Sigmoid colon (tissue), 6 donors: ENCODE measurements at regions not wholly inside any gene's neighbourhood (a gene's known extent, or its start where the extent isn't known, plus 50 kb on each side); places are given as distances from the start of the nearest gene placed in this dataset.
"Not testable (repeated sequence)": the region's sequence is repeated elsewhere in the genome, so short reads cannot be mapped to it uniquely, and the experiment has no call there.

ENCODE experiments used
- DNase-seq: peaks from one replicate; pipeline ENCODE4 v3.0.0-alpha.2; 2019
- H3K27ac ChIP-seq, 4 donors: fragments of 200-600 bp; sonication (generic); one replicate each; pipeline ENCODE4 v1.5.1; 2016 to 2019; ENCODE audit warnings: mild to moderate bottlenecking in 1 of 4
- H3K27me3 ChIP-seq, 3 donors: fragments of 200-600 bp; sonication (generic); one replicate each; pipeline ENCODE4 v1.5.1; 2019; ENCODE audit warnings: mild to moderate bottlenecking in 1 of 3
- H3K36me3 ChIP-seq, 4 donors: fragments of 200-600 bp; sonication (generic); one replicate each; pipeline ENCODE4 v1.5.1; 2016 to 2019
- H3K4me1 ChIP-seq, 4 donors: fragments of 200-600 bp; sonication (generic); one replicate each; pipeline ENCODE4 v1.5.1; 2017 to 2019
- H3K4me3 ChIP-seq, 4 donors: fragments of 200-600 bp; sonication (generic); one replicate each; pipeline ENCODE4 v1.5.1; 2017 to 2019; ENCODE audit warnings: mild to moderate bottlenecking in 2 of 4, moderate library complexity in 1 of 4
- H3K9me3 ChIP-seq, 4 donors: fragments of 200-600 bp in 3 of 4; sonication (generic) in 3 of 4; one replicate each; pipeline versions ENCODE4 v1.5.1 to v1.6.1; 2013 to 2019
- EP300 ChIP-seq, 4 donors: sonication (generic); formaldehyde crosslinking; IDR thresholded peaks; one replicate each; pipeline ENCODE4 v1.6.1; 2017; ENCODE audit warnings: antibody characterized with exemption in 4 of 4
- POLR2A ChIP-seq, 2 donors: fragments of 450-650 bp; IDR thresholded peaks; one replicate each; pipeline ENCODE4 v1.6.1; 2016; ENCODE audit warnings: antibody characterized with exemption in 2 of 2, mild to moderate bottlenecking in 2 of 2, moderate library complexity in 2 of 2
- POLR2AphosphoS5 ChIP-seq, 4 donors: sonication (generic); formaldehyde crosslinking; IDR thresholded peaks; one replicate each; pipeline ENCODE4 v1.6.1; 2017; ENCODE audit warnings: antibody characterized with exemption in 4 of 4
- WGBS, 2 donors: extraction: QIAGEN DNeasy Blood & Tissue Kit; methylation state at CpG; one replicate each; pipeline ENCODE4 v1.1.7; 2013; 5-methylcytosine and 5-hydroxymethylcytosine counted together
- intact Hi-C: fragments of 100-400 bp; cut with DNase I; formaldehyde crosslinking; loops from one replicate; pipeline ENCODE4 v1.15.1; 2023
- TF ChIP-seq, protein P1 (sequence below), 4 experiments: fragments of 450-650 bp in 3 of 4; fragments of 200-600 bp in 1 of 4; IDR thresholded peaks; one replicate each; pipeline ENCODE4 v1.5.1; 2016 to 2019; ENCODE audit warnings: antibody characterized with exemption in 4 of 4, mild to moderate bottlenecking in 3 of 4, moderate library complexity in 2 of 4
- donor health status: healthy with polysubstance abuse.
- donor health status: healthy.

DNA sequence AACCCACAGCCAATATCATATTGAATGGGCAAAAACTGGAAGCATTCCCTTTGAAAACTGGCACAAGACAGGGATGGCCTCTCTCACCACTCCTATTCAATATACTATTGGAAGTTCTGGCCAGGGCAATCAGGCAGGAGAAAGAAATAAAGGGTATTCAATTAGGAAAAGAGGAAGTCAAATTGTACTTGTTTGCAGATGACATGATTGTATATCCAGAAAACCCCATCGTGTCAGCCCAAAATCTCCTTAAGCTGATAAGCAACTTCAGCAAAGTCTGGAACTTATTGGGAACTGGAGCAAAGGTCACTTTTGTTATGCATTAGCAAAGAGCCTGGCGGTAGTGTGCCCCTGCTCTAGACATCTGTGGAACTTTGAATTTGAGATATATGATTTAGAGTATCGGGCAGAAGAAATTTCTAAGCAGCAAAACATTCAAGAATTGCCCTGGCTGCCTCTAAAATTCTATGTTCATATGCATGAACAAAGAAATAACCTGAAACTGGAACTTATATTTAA is 53.4 kb upstream of the PSMA1 start:
- H3K4me3 ChIP-seq, H3K9me3 ChIP-seq, H3K36me3 ChIP-seq, H3K27ac ChIP-seq, DNase-seq, intact Hi-C loops, H3K4me1 ChIP-seq, H3K27me3 ChIP-seq: not testable (repeated sequence)
- WGBS, 2 donors, result 60 to 80% methylated on average over 3 of the region's 3 CpGs

DNA sequence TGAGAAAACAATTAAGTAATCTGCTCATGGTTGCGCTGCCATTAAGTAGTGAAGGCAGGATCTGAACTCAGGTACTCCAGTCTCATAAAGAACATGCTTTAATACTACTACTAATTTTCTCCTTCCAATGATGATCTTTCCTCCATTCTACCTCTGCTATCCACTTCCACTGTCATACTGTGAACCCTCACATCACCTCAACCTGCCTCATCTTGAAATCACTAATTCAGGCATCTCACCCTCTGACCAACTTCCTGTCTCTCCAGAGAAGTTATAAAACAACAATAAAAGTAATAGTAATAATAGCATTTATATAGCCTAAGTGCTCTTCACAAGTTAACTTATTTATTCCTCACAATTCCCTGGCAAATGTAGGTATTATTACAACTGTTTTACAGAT is 57.1 kb upstream of the PSMA1 start:
- Histone ChIP-seq H3K4me3 (no peak overlapping the region), H3K27ac (no peak overlapping the region), H3K27me3 (no peaks in the 10 kb centered on the region), H3K9me3 (no peaks in the 10 kb centered on the region), H3K36me3 (no peaks in the 10 kb centered on the region), H3K4me1 (peaks cover 0 to 7% (median 0%) of the 10 kb centered on the region in 4 donors)
- WGBS, 2 donors, result 96 to 97% methylated on average over 1 of the region's 1 CpG
- no peak for DNase-seq
- intact Hi-C loops, result no loop called here
- TF ChIP-seq, protein P1, sequence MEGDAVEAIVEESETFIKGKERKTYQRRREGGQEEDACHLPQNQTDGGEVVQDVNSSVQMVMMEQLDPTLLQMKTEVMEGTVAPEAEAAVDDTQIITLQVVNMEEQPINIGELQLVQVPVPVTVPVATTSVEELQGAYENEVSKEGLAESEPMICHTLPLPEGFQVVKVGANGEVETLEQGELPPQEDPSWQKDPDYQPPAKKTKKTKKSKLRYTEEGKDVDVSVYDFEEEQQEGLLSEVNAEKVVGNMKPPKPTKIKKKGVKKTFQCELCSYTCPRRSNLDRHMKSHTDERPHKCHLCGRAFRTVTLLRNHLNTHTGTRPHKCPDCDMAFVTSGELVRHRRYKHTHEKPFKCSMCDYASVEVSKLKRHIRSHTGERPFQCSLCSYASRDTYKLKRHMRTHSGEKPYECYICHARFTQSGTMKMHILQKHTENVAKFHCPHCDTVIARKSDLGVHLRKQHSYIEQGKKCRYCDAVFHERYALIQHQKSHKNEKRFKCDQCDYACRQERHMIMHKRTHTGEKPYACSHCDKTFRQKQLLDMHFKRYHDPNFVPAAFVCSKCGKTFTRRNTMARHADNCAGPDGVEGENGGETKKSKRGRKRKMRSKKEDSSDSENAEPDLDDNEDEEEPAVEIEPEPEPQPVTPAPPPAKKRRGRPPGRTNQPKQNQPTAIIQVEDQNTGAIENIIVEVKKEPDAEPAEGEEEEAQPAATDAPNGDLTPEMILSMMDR (IDR thresholded peaks at IDR 0.05), result no peak
- TF ChIP-seq POLR2AphosphoS5 (IDR thresholded peaks at IDR 0.05), result no peak
- TF ChIP-seq POLR2A (IDR thresholded peaks at IDR 0.05), result no peak
- TF ChIP-seq EP300 (IDR thresholded peaks at IDR 0.05), result no peak

DNA sequence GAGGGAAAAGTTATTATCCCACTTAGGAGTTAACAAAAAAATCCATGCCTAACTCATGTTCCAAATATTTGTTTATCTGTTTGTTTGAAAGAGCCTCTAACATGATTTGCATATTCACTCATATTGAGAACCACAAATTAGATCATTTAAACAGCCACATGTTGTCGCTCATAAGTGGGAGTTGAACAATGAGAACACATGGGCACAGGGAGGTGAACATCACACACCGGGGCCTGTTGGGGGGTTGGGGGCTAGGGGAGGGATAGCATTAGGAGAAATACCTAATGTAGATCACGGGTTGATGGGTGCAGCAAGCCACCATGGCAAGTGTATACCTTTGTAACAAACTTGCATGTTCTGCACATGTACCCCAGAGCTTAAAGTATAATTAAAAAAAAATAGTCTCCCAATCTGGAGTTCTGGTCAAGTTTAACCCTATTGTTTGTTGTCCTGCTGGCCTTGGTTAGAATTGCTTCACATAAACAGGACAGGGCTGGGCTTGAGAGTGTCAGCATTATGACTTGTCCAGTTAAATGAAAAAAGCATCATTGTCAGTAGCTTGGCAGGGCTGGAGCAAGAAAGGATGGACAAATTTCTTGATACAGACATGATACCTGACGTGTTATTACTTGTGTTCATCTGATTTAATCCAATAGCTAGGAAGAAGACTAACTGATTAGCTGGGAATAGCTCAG is 57.8 kb upstream of the PSMA1 start:
- H3K27ac ChIP-seq, result no peak overlapping the region
- intact Hi-C loops, result no loop called here
- 80 to 87% methylated on average over 4 of the region's 4 CpGs for WGBS, 2 donors

DNA sequence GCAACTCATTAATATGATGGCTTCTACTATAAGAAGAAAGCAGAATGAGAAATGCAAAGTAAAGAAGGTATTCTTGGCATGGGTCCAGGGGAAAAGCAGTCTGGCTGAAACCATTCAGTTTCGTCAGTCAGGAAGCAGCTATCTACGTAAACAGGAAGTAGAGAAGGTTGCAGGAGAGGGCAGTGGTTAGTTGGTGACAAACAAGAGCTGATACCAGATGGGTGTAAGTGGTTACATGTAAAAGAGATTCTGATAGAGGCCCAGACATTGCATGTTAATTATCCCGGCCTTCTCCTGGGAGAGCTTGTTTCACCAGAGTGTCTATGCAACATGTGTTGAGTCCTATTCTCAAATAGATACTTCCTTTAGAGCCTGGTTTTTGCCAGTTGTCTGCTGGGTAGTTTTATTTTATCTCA is 58.4 kb upstream of the PSMA1 start:
- 23 to 26% methylated on average over 3 of the region's 3 CpGs for WGBS, 2 donors
- H3K36me3 ChIP-seq, result no peaks in the 10 kb centered on the region
- H3K27me3 ChIP-seq, result no peaks in the 10 kb centered on the region
- intact Hi-C loops, result no loop called here
- no peaks in the 10 kb centered on the region for H3K9me3 ChIP-seq
- H3K27ac ChIP-seq, result no peak overlapping the region
- peaks cover 0 to 7% (median 0%) of the 10 kb centered on the region in 4 donors for H3K4me1 ChIP-seq
- TF ChIP-seq, protein P1 (IDR thresholded peaks at IDR 0.05), result no peak
- TF ChIP-seq POLR2AphosphoS5 (IDR thresholded peaks at IDR 0.05) (no peak), EP300 (IDR thresholded peaks at IDR 0.05) (no peak), POLR2A (IDR thresholded peaks at IDR 0.05) (no peak)
- no peak overlapping the region for H3K4me3 ChIP-seq
- no peak for DNase-seq

More for the DNA sequence above, 57.8 kb upstream of the PSMA1 start:
- Histone ChIP-seq H3K4me1 (peaks cover 0 to 7% (median 0%) of the 10 kb centered on the region in 4 donors), H3K9me3 (no peaks in the 10 kb centered on the region), H3K36me3 (no peaks in the 10 kb centered on the region), H3K4me3 (no peak overlapping the region), H3K27me3 (no peaks in the 10 kb centered on the region)
- DNase-seq, result no peak
- TF ChIP-seq POLR2A (IDR thresholded peaks at IDR 0.05), result no peak
- TF ChIP-seq, protein P1 (IDR thresholded peaks at IDR 0.05), result no peak
- TF ChIP-seq EP300 (IDR thresholded peaks at IDR 0.05), result no peak
- TF ChIP-seq POLR2AphosphoS5 (IDR thresholded peaks at IDR 0.05), result no peak

DNA sequence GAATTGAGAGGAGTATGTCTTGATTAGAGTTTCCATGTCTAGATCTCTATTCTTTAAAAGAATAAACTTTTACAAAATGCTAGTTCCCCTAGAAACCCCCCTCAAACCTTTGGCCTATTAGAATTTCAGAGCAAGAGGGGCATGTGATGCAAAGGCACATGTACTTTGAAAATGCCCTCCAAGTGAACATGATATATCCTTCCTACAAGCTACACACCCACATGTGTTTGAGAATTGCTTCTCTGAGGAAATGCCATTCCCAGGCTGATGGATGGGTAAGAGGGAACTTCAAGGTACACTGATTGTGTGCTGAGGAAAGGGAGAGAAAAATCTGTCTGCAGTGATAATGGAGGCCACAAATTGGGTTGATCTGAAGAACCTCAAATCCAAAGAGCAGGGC is 59.5 kb upstream of the PSMA1 start:
- no peak overlapping the region for H3K4me3 ChIP-seq
- no peaks in the 10 kb centered on the region for H3K9me3 ChIP-seq
- no peak for DNase-seq
- H3K27ac ChIP-seq, result no peak overlapping the region
- intact Hi-C loops, result no loop called here
- TF ChIP-seq, protein P1 (IDR thresholded peaks at IDR 0.05), result no peak
- TF ChIP-seq POLR2AphosphoS5 (IDR thresholded peaks at IDR 0.05) (no peak), POLR2A (IDR thresholded peaks at IDR 0.05) (no peak), EP300 (IDR thresholded peaks at IDR 0.05) (no peak)
- no peaks in the 10 kb centered on the region for H3K36me3 ChIP-seq
- peaks cover 0 to 7% (median 0%) of the 10 kb centered on the region in 4 donors for H3K4me1 ChIP-seq
- H3K27me3 ChIP-seq, result no peaks in the 10 kb centered on the region
